Cardiac muscle cell (in vitro differentiated cells and primary cell): ENCODE measurements at regions not wholly inside any gene's neighbourhood (a gene's known extent, or its start where the extent isn't known, plus 50 kb on each side); places are given as distances from the start of the nearest gene placed in this dataset.

Experiments used
- DNase-seq, 2 donors: peaks; one replicate each; pipeline versions ENCODE4 v3.0.0 to v3.0.0-alpha.2; 2010 to 2017; ENCODE audit warnings: low read depth in 1 of 2, low spot score in 1 of 2
- H3K27ac ChIP-seq: fragments of 200-600 bp; sonication (generic); 2 replicates; pipeline ENCODE4 v1.5.1; 2016
- H3K27me3 ChIP-seq: fragments of 200-600 bp; sonication (generic); 2 replicates; pipeline ENCODE4 v1.6.0; 2016; ENCODE audit warnings: control low read depth
- H3K36me3 ChIP-seq: fragments of 200-600 bp; sonication (generic); 2 replicates; pipeline ENCODE4 v1.5.1; 2016; ENCODE audit warnings: control low read depth
- H3K4me1 ChIP-seq: fragments of 200-600 bp; sonication (generic); 2 replicates; pipeline ENCODE4 v1.8.1; 2017; ENCODE audit warnings: low read depth, mild to moderate bottlenecking, mixed run types
- H3K4me3 ChIP-seq: fragments of 200-600 bp; sonication (generic); 2 replicates; pipeline ENCODE4 v1.5.1; 2016; ENCODE audit warnings: mild to moderate bottlenecking
- H3K9me3 ChIP-seq: fragments of 200-600 bp; sonication (generic); 2 replicates; pipeline ENCODE4 v1.5.1; 2017; ENCODE audit warnings: low read depth, mild to moderate bottlenecking, control low read depth
- CTCF ChIP-seq: IDR thresholded peaks from 2 replicates; pipeline ENCODE4 v1.5.1; 2012; ENCODE audit warnings: low read depth, mild to moderate bottlenecking, low read length

- DNase-seq: no peak
- H3K27me3 ChIP-seq: peaks cover 87% of the 10 kb centered on the region
- H3K27ac ChIP-seq: no peak overlapping the region
- no peaks in the 10 kb centered on the region for H3K36me3 ChIP-seq
- H3K4me1 ChIP-seq: no peaks in the 10 kb centered on the region
- TF ChIP-seq CTCF: no peak
- H3K4me3 ChIP-seq: no peak overlapping the region
- H3K9me3 ChIP-seq: no peaks in the 10 kb centered on the region
Measured at GRCh38 chr10:26378861-26379294, 59.3 kb upstream of the APBB1IP start.

GRCh38 chr10:26380815-26381214 is 57.3 kb upstream of the APBB1IP start:
- H3K4me3 ChIP-seq: no peak overlapping the region
- TF ChIP-seq CTCF: no peak
- peaks cover 86% of the 10 kb centered on the region for H3K27me3 ChIP-seq

GRCh38 chr10:26381986-26382385 is 56.2 kb upstream of the APBB1IP start:
- no peak for TF ChIP-seq CTCF
- no peaks in the 10 kb centered on the region for H3K36me3 ChIP-seq
- no peak for DNase-seq
- H3K9me3 ChIP-seq: no peaks in the 10 kb centered on the region
- H3K4me1 ChIP-seq: no peaks in the 10 kb centered on the region
- peaks cover 87% of the 10 kb centered on the region for H3K27me3 ChIP-seq
- no peak overlapping the region for H3K4me3 ChIP-seq
- H3K27ac ChIP-seq: no peak overlapping the region

More at GRCh38 chr10:26380815-26381214, 57.3 kb upstream of the APBB1IP start:
- Histone ChIP-seq H3K27ac (no peak overlapping the region), H3K9me3 (no peaks in the 10 kb centered on the region), H3K36me3 (no peaks in the 10 kb centered on the region), H3K4me1 (no peaks in the 10 kb centered on the region)
- DNase-seq: no peak

GRCh38 chr10:26384600-26384999 is 53.5 kb upstream of the APBB1IP start:
- DNase-seq: no peak
- Histone ChIP-seq H3K4me1 (no peaks in the 10 kb centered on the region), H3K27ac (no peak overlapping the region), H3K4me3 (no peak overlapping the region), H3K36me3 (no peaks in the 10 kb centered on the region), H3K27me3 (peaks cover 93% of the 10 kb centered on the region), H3K9me3 (no peaks in the 10 kb centered on the region)
- no peak for TF ChIP-seq CTCF

- Histone ChIP-seq H3K4me3 (no peak overlapping the region), H3K27ac (no peak overlapping the region), H3K36me3 (no peaks in the 10 kb centered on the region), H3K27me3 (peaks cover 93% of the 10 kb centered on the region), H3K9me3 (no peaks in the 10 kb centered on the region), H3K4me1 (no peaks in the 10 kb centered on the region)
- no peak for DNase-seq
- TF ChIP-seq CTCF: no peak
Measured at GRCh38 chr10:26385443-26385842, 52.7 kb upstream of the APBB1IP start.

- Histone ChIP-seq H3K27me3 (peaks cover 93% of the 10 kb centered on the region), H3K9me3 (no peaks in the 10 kb centered on the region), H3K4me3 (no peak overlapping the region), H3K4me1 (no peaks in the 10 kb centered on the region), H3K27ac (no peak overlapping the region), H3K36me3 (no peaks in the 10 kb centered on the region)
- no peak for DNase-seq
- TF ChIP-seq CTCF: no peak
Measured at GRCh38 chr10:26386781-26387180, 51.4 kb upstream of the APBB1IP start.
